Keratinocyte (primary cell): ENCODE measurements at regions not wholly inside any gene's neighbourhood (a gene's known extent, or its start where the extent isn't known, plus 50 kb on each side); places are given as distances from the start of the nearest gene placed in this dataset.

Experiments used
- DNase-seq: peaks from one replicate; pipeline ENCODE4 v3.0.0-alpha.2; 2011; ENCODE audit warnings: low read depth, missing footprints, low spot score
- FAIRE-seq: peaks from 2 replicates; lab custom pipeline; 2011; peaks lifted over from hg19 to GRCh38; lab: Jason Lieb, UNC
- H2AFZ ChIP-seq: 2 replicates; pipeline ENCODE4 v1.6.0; 2012; ENCODE audit warnings: low read length, control low read depth, inconsistent platforms; ENCODE audit not compliant: control insufficient read depth
- H3K27ac ChIP-seq: 2 replicates; pipeline ENCODE4 v1.5.1; 2011; ENCODE audit warnings: low read length; ENCODE audit not compliant: control insufficient read depth, insufficient read depth
- H3K27me3 ChIP-seq: 3 replicates; pipeline ENCODE4 v1.6.0; 2011; ENCODE audit warnings: low read length; ENCODE audit not compliant: control insufficient read depth, insufficient read depth; ENCODE audit errors: extremely low read depth
- H3K36me3 ChIP-seq, 2 experiments: 2 replicates in 1 of 2; 3 replicates in 1 of 2; pipeline ENCODE4 v1.5.1; 2011; ENCODE audit warnings: low read length in 2 of 2, mild to moderate bottlenecking in 1 of 2; ENCODE audit not compliant: control insufficient read depth in 2 of 2, insufficient read depth in 2 of 2; ENCODE audit errors: extremely low read depth in 1 of 2
- H3K4me1 ChIP-seq: 3 replicates; pipeline ENCODE4 v1.5.1; 2011; ENCODE audit warnings: low read length; ENCODE audit not compliant: control insufficient read depth, insufficient read depth; ENCODE audit errors: extremely low read depth
- H3K4me2 ChIP-seq: 3 replicates; pipeline ENCODE4 v1.6.0; 2011; ENCODE audit warnings: low read depth, low read length; ENCODE audit not compliant: control insufficient read depth, insufficient read depth; ENCODE audit errors: extremely low read depth
- H3K4me3 ChIP-seq, 3 experiments: fragments of 200-600 bp in 1 of 3; sonication (generic) in 1 of 3; 2 replicates in 2 of 3; 3 replicates in 1 of 3; pipeline ENCODE4 v1.5.1; 2011 to 2016; ENCODE audit warnings: low read length in 3 of 3, mild to moderate bottlenecking in 3 of 3, control low read depth in 2 of 3, inconsistent platforms in 1 of 3, low read depth in 1 of 3, mixed read lengths in 1 of 3, mixed run types in 1 of 3, moderate library complexity in 1 of 3; ENCODE audit not compliant: control insufficient read depth in 2 of 3, insufficient read depth in 2 of 3; ENCODE audit errors: extremely low read depth in 1 of 3
- H3K79me2 ChIP-seq: 2 replicates; pipeline ENCODE4 v1.6.0; 2012; ENCODE audit warnings: low read length; ENCODE audit not compliant: control insufficient read depth, insufficient read depth
- H3K9ac ChIP-seq: 3 replicates; pipeline ENCODE4 v1.6.0; 2011; ENCODE audit warnings: low read length; ENCODE audit not compliant: control insufficient read depth, insufficient read depth; ENCODE audit errors: extremely low read depth
- H3K9me1 ChIP-seq: 3 replicates; pipeline ENCODE4 v1.6.0; 2011; ENCODE audit warnings: low read length; ENCODE audit not compliant: control insufficient read depth, insufficient read depth; ENCODE audit errors: extremely low read depth
- H3K9me3 ChIP-seq: 2 replicates; pipeline ENCODE4 v1.5.1; 2012; ENCODE audit warnings: low read depth, low read length; ENCODE audit not compliant: control insufficient read depth
- H4K20me1 ChIP-seq: 3 replicates; pipeline ENCODE4 v1.6.0; 2011; ENCODE audit warnings: low read length; ENCODE audit not compliant: control insufficient read depth, insufficient read depth; ENCODE audit errors: extremely low read depth
- CTCF ChIP-seq, 3 experiments: IDR thresholded peaks in 1 of 3; conservative IDR thresholded peaks in 1 of 3; optimal IDR thresholded peaks in 1 of 3; 2 replicates in 2 of 3; 3 replicates in 1 of 3; pipeline versions ENCODE3 to v1.5.1; 2011; ENCODE audit warnings: low read length in 3 of 3, mild to moderate bottlenecking in 3 of 3, moderate library complexity in 2 of 3, control low read depth in 1 of 3, inconsistent platforms in 1 of 3; ENCODE audit not compliant: insufficient read depth in 2 of 3; ENCODE audit errors: extremely low read depth in 1 of 3
- EZH2 ChIP-seq: IDR thresholded peaks from one replicate; pipeline ENCODE4 v1.6.1; 2012; ENCODE audit warnings: inconsistent platforms, mild to moderate bottlenecking, low read length, moderate library complexity
- dilution Hi-C: fragments of 300-500 bp; cut with MboI; formaldehyde crosslinking; loops from one replicate; pipeline ENCODE4 v1.7.0; 2020; ENCODE audit warnings: low sequenced_read_pairs; ENCODE audit not compliant: extremely low pct_ligation_motif_present

- Histone ChIP-seq H3K79me2 (no peaks in the 10 kb centered on the region), H3K4me1 (peaks cover 28% of the 10 kb centered on the region), H3K4me3 (no peak overlapping the region), H3K9me1 (no peaks in the 10 kb centered on the region), H3K4me2 (no peak overlapping the region), H3K27me3 (no peaks in the 10 kb centered on the region), H2AFZ (no peak overlapping the region), H3K9ac (no peak overlapping the region), H3K9me3 (no peaks in the 10 kb centered on the region), H4K20me1 (no peaks in the 10 kb centered on the region), H3K36me3 (no peaks in the 10 kb centered on the region), H3K27ac (no peak overlapping the region)
- dilution Hi-C loops: no loop called here
- TF ChIP-seq EZH2: no peak
- no peak for TF ChIP-seq CTCF (optimal IDR thresholded peaks at IDR 0.05 in 1 of 3, IDR thresholded peaks at IDR 0.05 in 1 of 3, conservative IDR thresholded peaks at IDR 0.05 in 1 of 3; ENCODE audit: extremely low read depth in 1 of 3, insufficient read depth in 2 of 3, low read length in 3 of 3)
- FAIRE-seq (no peak), DNase-seq (no peak)
These were observed 107.9 kb upstream of the DLX2 start for GRCh38 chr2:172210599-172210998.

GRCh38 chr2:172211512-172211911 is 108.8 kb upstream of the DLX2 start:
- DNase-seq: no peak
- no peak for FAIRE-seq

More at GRCh38 chr2:172211512-172211911, 108.8 kb upstream of the DLX2 start:
- H2AFZ ChIP-seq: no peak overlapping the region
- no peaks in the 10 kb centered on the region for H3K79me2 ChIP-seq
- H4K20me1 ChIP-seq: no peaks in the 10 kb centered on the region
- no peak overlapping the region for H3K4me3 ChIP-seq
- H3K9me1 ChIP-seq: no peaks in the 10 kb centered on the region
- H3K27me3 ChIP-seq: no peaks in the 10 kb centered on the region
- dilution Hi-C loops: no loop called here
- H3K9me3 ChIP-seq: no peaks in the 10 kb centered on the region
- H3K9ac ChIP-seq: no peak overlapping the region
- no peak overlapping the region for H3K27ac ChIP-seq
- TF ChIP-seq CTCF (optimal IDR thresholded peaks at IDR 0.05 in 1 of 3, IDR thresholded peaks at IDR 0.05 in 1 of 3, conservative IDR thresholded peaks at IDR 0.05 in 1 of 3; ENCODE audit: extremely low read depth in 1 of 3, insufficient read depth in 2 of 3, low read length in 3 of 3): no peak
- no peak for TF ChIP-seq EZH2
- no peaks in the 10 kb centered on the region for H3K36me3 ChIP-seq
- H3K4me2 ChIP-seq: no peak overlapping the region
- H3K4me1 ChIP-seq: peaks cover 37% of the 10 kb centered on the region
